GM19438 (cell line): ENCODE measurements at regions not wholly inside any gene's neighbourhood (a gene's known extent, or its start where the extent isn't known, plus 50 kb on each side); places are given as distances from the start of the nearest gene placed in this dataset.

Experiments used
- ATAC-seq: cut with Tn5 transposase; IDR thresholded peaks from one replicate; pipeline ENCODE4 v1.9.1; 2021; ENCODE audit warnings: low read depth; ENCODE audit not compliant: unreplicated experiment

GRCh38 chr1:116320874-116321273, 52.2 kb upstream of the ATP1A1 start:
- no peak for ATAC-seq

DNA sequence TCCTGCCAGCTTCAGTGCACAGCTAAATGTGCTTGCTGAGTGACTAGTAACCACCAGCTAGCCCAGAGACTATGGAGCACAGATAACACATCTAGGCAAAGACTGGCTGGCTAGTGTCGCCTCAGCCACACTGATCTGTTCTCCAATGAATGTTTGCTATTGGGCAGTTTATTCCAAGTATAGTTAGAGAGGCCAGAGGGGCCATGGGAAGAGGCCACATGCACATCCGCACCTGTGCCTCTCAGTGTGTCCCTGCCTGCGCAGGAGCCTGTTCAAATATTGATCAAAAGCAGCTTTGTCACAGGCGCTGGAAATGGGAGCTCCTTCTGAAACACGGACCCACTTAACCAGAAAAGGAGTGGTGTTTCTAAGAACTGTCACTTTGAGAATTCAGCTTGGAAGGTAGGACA, 51.3 kb upstream of the ATP1A1 start:
- ATAC-seq = no peak

- no peak for ATAC-seq
Measured at GRCh38 chr1:116322752-116323405, 50.2 kb upstream of the ATP1A1 start.
